Calu3 (cell line): ENCODE measurements at regions not wholly inside any gene's neighbourhood (a gene's known extent, or its start where the extent isn't known, plus 50 kb on each side); places are given as distances from the start of the nearest gene placed in this dataset.

Experiments
- BruUV-seq: library from RNA; stranded (reverse); fragments of 400-500 nt; replicated peaks from 2 replicates; lab custom pipeline; 2021; lab: Mats Ljungman, UMichigan
- CTCF ChIA-PET: fragments of 300-600 bp; sonication (Branson Sonifier 250); formaldehyde crosslinking; loops from one replicate; lab custom pipeline; 2022; ENCODE audit warnings: antibody characterized with exemption; lab: Charles Lee
- DNase-seq: peaks from one replicate; pipeline ENCODE4 v3.0.0; 2022
- H3K27ac Mint-ChIP-seq: one replicate; pipeline ENCODE4 v1.8.0; 2022; ENCODE audit warnings: mixed read lengths; ENCODE audit not compliant: unreplicated experiment
- H3K27me3 Mint-ChIP-seq: one replicate; pipeline ENCODE4 v1.8.0; 2022; ENCODE audit warnings: mixed read lengths; ENCODE audit not compliant: unreplicated experiment
- H3K36me3 Mint-ChIP-seq: one replicate; pipeline ENCODE4 v1.8.0; 2022; ENCODE audit warnings: mild to moderate bottlenecking, moderate library complexity, mixed read lengths; ENCODE audit not compliant: insufficient read depth, unreplicated experiment
- H3K4me1 Mint-ChIP-seq: one replicate; pipeline ENCODE4 v1.8.0; 2022; ENCODE audit warnings: mild to moderate bottlenecking, low read depth, mixed read lengths; ENCODE audit not compliant: unreplicated experiment
- H3K4me3 Mint-ChIP-seq: one replicate; pipeline ENCODE4 v1.8.0; 2022; ENCODE audit warnings: mild to moderate bottlenecking, low read depth, moderate library complexity, mixed read lengths; ENCODE audit not compliant: unreplicated experiment
- H3K9me3 Mint-ChIP-seq: one replicate; pipeline ENCODE4 v1.8.0; 2022; ENCODE audit warnings: low read depth, mixed read lengths; ENCODE audit not compliant: unreplicated experiment
- CTCF ChIP-seq: fragments of 200-600 bp; IDR thresholded peaks from one replicate; pipeline ENCODE4 v1.8.0; 2022; ENCODE audit warnings: antibody characterized with exemption; ENCODE audit not compliant: unreplicated experiment
- intact Hi-C: fragments of 100-400 bp; cut with micrococcal nuclease; formaldehyde crosslinking; loops from one replicate; pipeline ENCODE4 v1.10.0; 2022; ENCODE audit not compliant: unreplicated experiment

- no TSS peak for BruUV-seq
- DNase-seq: no peak
- H3K27me3 Mint-ChIP-seq: no peaks in the 10 kb centered on the region
- CTCF ChIA-PET: no interaction called here
- no peak overlapping the region for H3K27ac Mint-ChIP-seq
- no peaks in the 10 kb centered on the region for H3K9me3 Mint-ChIP-seq
- TF ChIP-seq CTCF: no peak
- no peaks in the 10 kb centered on the region for H3K36me3 Mint-ChIP-seq
- intact Hi-C loops: no loop called here
- H3K4me3 Mint-ChIP-seq: no peak overlapping the region
- peaks cover 8% of the 10 kb centered on the region for H3K4me1 Mint-ChIP-seq
These were observed 198.6 kb upstream of the ESRRG start for GRCh38 chr1:216921866-216922265.

- no peak overlapping the region for H3K4me3 Mint-ChIP-seq
- BruUV-seq: no TSS peak
- CTCF ChIA-PET: no interaction called here
- peaks cover 8% of the 10 kb centered on the region for H3K4me1 Mint-ChIP-seq
- H3K27me3 Mint-ChIP-seq: no peaks in the 10 kb centered on the region
- DNase-seq: no peak
- H3K27ac Mint-ChIP-seq: no peak overlapping the region
- no peaks in the 10 kb centered on the region for H3K9me3 Mint-ChIP-seq
- H3K36me3 Mint-ChIP-seq: no peaks in the 10 kb centered on the region
- TF ChIP-seq CTCF: no peak
- intact Hi-C loops: no loop called here
These were observed 196.1 kb upstream of the ESRRG start for GRCh38 chr1:216919060-216919970.

- no peak overlapping the region for H3K27ac Mint-ChIP-seq
- CTCF ChIA-PET: interaction anchor here (0.6 kb wide), 1 partner anchor 41 kb away, joined by 3 read pairs; no protein-coding TSS in a partner anchor
- BruUV-seq: no TSS peak
- H3K9me3 Mint-ChIP-seq: no peaks in the 10 kb centered on the region
- TF ChIP-seq CTCF: no peak
- no peak for DNase-seq
- H3K27me3 Mint-ChIP-seq: no peaks in the 10 kb centered on the region
- no peak overlapping the region for H3K4me3 Mint-ChIP-seq
- H3K4me1 Mint-ChIP-seq: peaks cover 1% of the 10 kb centered on the region
- intact Hi-C loops: no loop called here
- H3K36me3 Mint-ChIP-seq: no peaks in the 10 kb centered on the region
These were observed 193.7 kb upstream of the ESRRG start for GRCh38 chr1:216916890-216917438.

- Mint-ChIP-seq H3K9me3 (no peaks in the 10 kb centered on the region), H3K4me1 (no peaks in the 10 kb centered on the region), H3K4me3 (no peak overlapping the region), H3K27ac (no peak overlapping the region), H3K27me3 (no peaks in the 10 kb centered on the region), H3K36me3 (no peaks in the 10 kb centered on the region)
- no peak for DNase-seq
- CTCF ChIA-PET: no interaction called here
- TF ChIP-seq CTCF: no peak
- no TSS peak for BruUV-seq
- intact Hi-C loops: no loop called here
These were observed 191.7 kb upstream of the ESRRG start for GRCh38 chr1:216914974-216915373.
